A673 (cell line): ENCODE measurements at regions not wholly inside any gene's neighbourhood (a gene's known extent, or its start where the extent isn't known, plus 50 kb on each side); places are given as distances from the start of the nearest gene placed in this dataset.

Experiments used
- CTCF ChIP-seq: fragments of 300-800, 200-600 bp; sonication (generic); conservative IDR thresholded peaks from 2 replicates; pipeline ENCODE4 v1.5.1; 2017; ENCODE audit warnings: low read depth, mild to moderate bottlenecking, antibody characterized with exemption, low read length, moderate library complexity, mixed read lengths
- EZH2 ChIP-seq: fragments of 200-600 bp; sonication (generic); IDR thresholded peaks from 2 replicates; pipeline ENCODE4 v1.6.1; 2017; ENCODE audit warnings: borderline replicate concordance, low read depth, mild to moderate bottlenecking, mixed read lengths, antibody characterized with exemption, low read length; ENCODE audit not compliant: poor library complexity, severe bottlenecking

- TF ChIP-seq CTCF, result no peak
- no peak for TF ChIP-seq EZH2
These were observed 282.7 kb downstream of the GAS1 start for GRCh38 chr9:86664603-86665002.
